DND-41 (cell line): ENCODE measurements at regions not wholly inside any gene's neighbourhood (a gene's known extent, or its start where the extent isn't known, plus 50 kb on each side); places are given as distances from the start of the nearest gene placed in this dataset.

ENCODE experiments used
- CTCF ChIP-seq: IDR thresholded peaks from 2 replicates; pipeline ENCODE4 v1.5.1; 2012; ENCODE audit warnings: borderline replicate concordance, low read length, moderate library complexity, mild to moderate bottlenecking; ENCODE audit not compliant: poor library complexity, severe bottlenecking; ENCODE audit errors: extremely low read depth
- EZH2 ChIP-seq: IDR thresholded peaks from 3 replicates; pipeline ENCODE4 v1.6.1; 2012; ENCODE audit warnings: borderline replicate concordance, low read depth, mild to moderate bottlenecking, moderate library complexity, low read length, inconsistent platforms; ENCODE audit not compliant: severe bottlenecking

- TF ChIP-seq CTCF (no peak), EZH2 (no peak)
Observed at GRCh38 chr1:60942291-60942690, 140.1 kb upstream of the NFIA start.
